ENCODE measurements at regions not wholly inside any gene's neighbourhood (a gene's known extent, or its start where the extent isn't known, plus 50 kb on each side); places are given as distances from the start of the nearest gene placed in this dataset.

- H3K27ac ChIP-seq: no peak overlapping the region
- no peaks in the 10 kb centered on the region for H3K4me1 ChIP-seq
- 87 to 94% (median 91%) methylated on average over 6 of the region's 6 CpGs for WGBS, 5 donors
Observed at GRCh38 chr17:13994050-13994449, 75.3 kb upstream of the COX10 start.

DNA sequence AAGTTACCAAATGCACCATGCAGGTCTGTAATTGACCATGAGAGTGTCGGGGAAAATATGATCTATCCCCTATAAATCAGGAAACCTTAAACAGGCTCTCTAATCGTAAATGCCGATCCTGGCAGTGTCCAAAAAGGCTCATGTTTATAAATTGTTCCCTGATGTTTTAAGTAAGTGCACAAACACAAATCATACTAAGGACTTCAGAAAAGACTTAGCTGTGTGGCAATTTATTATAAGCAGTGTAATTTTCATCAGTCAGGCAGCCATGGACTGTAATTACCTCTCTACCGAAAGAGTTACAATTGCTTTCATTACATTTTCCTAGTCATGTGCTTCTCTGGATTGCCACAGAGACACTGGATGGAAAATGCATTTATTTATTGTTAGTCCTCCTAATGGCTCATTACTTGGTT is 73.4 kb upstream of the COX10 start:
- intact Hi-C loops (cut with DNase I; ENCODE audit: low total_unique reads): no loop called here
- no peaks in the 10 kb centered on the region for H3K9me3 ChIP-seq
- 65 to 83% (median 71%) methylated on average over 4 of the region's 4 CpGs for WGBS, 5 donors
- no peaks in the 10 kb centered on the region for H3K27me3 ChIP-seq (replicated peaks in 1 of 7)
- H3K27ac ChIP-seq: peak overlapping the region in 3 of 8 donors; percentile 4 to 54 (median 15)
- H3K4me1 ChIP-seq: no peaks in the 10 kb centered on the region
- no peak overlapping the region for H3K4me3 ChIP-seq
- no peak for DNase-seq
- no peaks in the 10 kb centered on the region for H3K36me3 ChIP-seq
- TF ChIP-seq POLR2A (IDR thresholded peaks at IDR 0.05): no peak
- TF ChIP-seq, protein P1, sequence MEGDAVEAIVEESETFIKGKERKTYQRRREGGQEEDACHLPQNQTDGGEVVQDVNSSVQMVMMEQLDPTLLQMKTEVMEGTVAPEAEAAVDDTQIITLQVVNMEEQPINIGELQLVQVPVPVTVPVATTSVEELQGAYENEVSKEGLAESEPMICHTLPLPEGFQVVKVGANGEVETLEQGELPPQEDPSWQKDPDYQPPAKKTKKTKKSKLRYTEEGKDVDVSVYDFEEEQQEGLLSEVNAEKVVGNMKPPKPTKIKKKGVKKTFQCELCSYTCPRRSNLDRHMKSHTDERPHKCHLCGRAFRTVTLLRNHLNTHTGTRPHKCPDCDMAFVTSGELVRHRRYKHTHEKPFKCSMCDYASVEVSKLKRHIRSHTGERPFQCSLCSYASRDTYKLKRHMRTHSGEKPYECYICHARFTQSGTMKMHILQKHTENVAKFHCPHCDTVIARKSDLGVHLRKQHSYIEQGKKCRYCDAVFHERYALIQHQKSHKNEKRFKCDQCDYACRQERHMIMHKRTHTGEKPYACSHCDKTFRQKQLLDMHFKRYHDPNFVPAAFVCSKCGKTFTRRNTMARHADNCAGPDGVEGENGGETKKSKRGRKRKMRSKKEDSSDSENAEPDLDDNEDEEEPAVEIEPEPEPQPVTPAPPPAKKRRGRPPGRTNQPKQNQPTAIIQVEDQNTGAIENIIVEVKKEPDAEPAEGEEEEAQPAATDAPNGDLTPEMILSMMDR (IDR thresholded peaks at IDR 0.05 in 8 of 11, conservative IDR thresholded peaks at IDR 0.05 in 3 of 11): no peak
- TF ChIP-seq POLR2AphosphoS5 (IDR thresholded peaks at IDR 0.05): no peak

More at GRCh38 chr17:13994050-13994449, 75.3 kb upstream of the COX10 start:
- Histone ChIP-seq H3K36me3 (no peaks in the 10 kb centered on the region), H3K27me3 (replicated peaks in 1 of 7) (no peaks in the 10 kb centered on the region), H3K4me3 (no peak overlapping the region), H3K9me3 (no peaks in the 10 kb centered on the region)
- TF ChIP-seq POLR2AphosphoS5 (IDR thresholded peaks at IDR 0.05) (no peak), POLR2A (IDR thresholded peaks at IDR 0.05) (no peak)
- TF ChIP-seq, protein P1 (IDR thresholded peaks at IDR 0.05 in 8 of 11, conservative IDR thresholded peaks at IDR 0.05 in 3 of 11): no peak
- no peak for DNase-seq
- intact Hi-C loops (cut with DNase I; ENCODE audit: low total_unique reads): no loop called here

- intact Hi-C loops (cut with DNase I; ENCODE audit: low total_unique reads): no loop called here
- TF ChIP-seq POLR2A (IDR thresholded peaks at IDR 0.05): no peak
- TF ChIP-seq, protein P1 (IDR thresholded peaks at IDR 0.05 in 8 of 11, conservative IDR thresholded peaks at IDR 0.05 in 3 of 11): no peak
- no peak for TF ChIP-seq POLR2AphosphoS5 (IDR thresholded peaks at IDR 0.05)
- Histone ChIP-seq H3K9me3 (no peaks in the 10 kb centered on the region), H3K27ac (peak overlapping the region in 3 of 8 donors; percentile 4 to 54 (median 15)), H3K36me3 (no peaks in the 10 kb centered on the region), H3K27me3 (replicated peaks in 1 of 7) (no peaks in the 10 kb centered on the region), H3K4me3 (no peak overlapping the region), H3K4me1 (no peaks in the 10 kb centered on the region)
- 74 to 81% (median 79%) methylated on average over 7 of the region's 7 CpGs for WGBS, 5 donors
- no peak for DNase-seq
Observed at GRCh38 chr17:13996276-13996675, 73.0 kb upstream of the COX10 start.

DNA sequence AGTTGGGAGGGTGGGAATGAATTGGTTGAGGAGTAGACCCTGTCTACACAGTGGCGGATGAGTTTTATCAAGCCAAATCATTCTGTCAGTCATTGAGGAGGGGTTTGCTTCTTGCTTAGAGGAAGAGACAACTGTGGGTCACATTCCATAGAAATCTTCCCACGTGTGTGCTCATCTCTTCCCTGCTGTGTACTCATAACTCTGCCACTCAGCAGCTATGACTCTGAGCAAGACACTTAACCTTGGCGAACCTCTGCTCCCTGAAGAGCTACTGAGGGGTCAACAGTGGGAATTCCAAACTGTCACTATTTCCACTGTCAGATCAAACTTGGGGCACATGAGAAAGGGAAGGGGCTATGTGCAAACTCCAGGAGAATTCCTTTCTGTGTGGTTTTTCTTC is 72.6 kb upstream of the COX10 start:
- H3K4me1 ChIP-seq: no peaks in the 10 kb centered on the region
- intact Hi-C loops (cut with DNase I; ENCODE audit: low total_unique reads): no loop called here
- DNase-seq: no peak
- H3K9me3 ChIP-seq: no peaks in the 10 kb centered on the region
- H3K36me3 ChIP-seq: no peaks in the 10 kb centered on the region
- peak overlapping the region in 2 of 8 donors; percentile 15 to 54 for H3K27ac ChIP-seq
- 62 to 77% (median 73%) methylated on average over 2 to 3 of the region's 3 CpGs for WGBS, 5 donors
- TF ChIP-seq POLR2AphosphoS5 (IDR thresholded peaks at IDR 0.05) (peak in 1 of 3 donors; percentile 42), POLR2A (IDR thresholded peaks at IDR 0.05) (no peak)
- no peak overlapping the region for H3K4me3 ChIP-seq
- no peaks in the 10 kb centered on the region for H3K27me3 ChIP-seq (replicated peaks in 1 of 7)
